HUES64 (cell line): ENCODE measurements at regions not wholly inside any gene's neighbourhood (a gene's known extent, or its start where the extent isn't known, plus 50 kb on each side); places are given as distances from the start of the nearest gene placed in this dataset.

ENCODE experiments used
- H3K27ac ChIP-seq: 2 replicates; pipeline ENCODE4 v1.7.0; 2013; ENCODE audit warnings: low read depth, low read length, inconsistent platforms
- H3K27me3 ChIP-seq: 2 replicates; pipeline ENCODE4 v1.6.1; 2013; ENCODE audit warnings: mild to moderate bottlenecking, low read length; ENCODE audit not compliant: insufficient read depth
- H3K36me3 ChIP-seq: 2 replicates; pipeline ENCODE4 v1.6.1; 2013; ENCODE audit warnings: mild to moderate bottlenecking, low read length; ENCODE audit not compliant: insufficient read depth
- H3K4me1 ChIP-seq: 2 replicates; pipeline ENCODE4 v1.6.1; 2013; ENCODE audit warnings: mild to moderate bottlenecking, low read length, moderate library complexity; ENCODE audit not compliant: insufficient read depth
- H3K4me3 ChIP-seq: 2 replicates; pipeline ENCODE4 v1.5.1; 2013; ENCODE audit warnings: mild to moderate bottlenecking, low read length, moderate library complexity
- H3K9ac ChIP-seq: 2 replicates; pipeline ENCODE4 v1.6.1; 2013; ENCODE audit warnings: mild to moderate bottlenecking, low read depth, low read length
- H3K9me3 ChIP-seq: 2 replicates; pipeline ENCODE4 v1.6.1; 2013; ENCODE audit warnings: low read depth, low read length; ENCODE audit not compliant: insufficient read depth
- WGBS: fragments of 150-250, 120-280 bp; methylation state at CpG from one replicate; pipeline ENCODE4 v1.1.7; 2013; ENCODE audit warnings: missing lambda C conversion rate; 5-methylcytosine and 5-hydroxymethylcytosine counted together

GRCh38 chr3:147195887-147196286 lies 210.5 kb downstream of the ZIC4 start:
- Histone ChIP-seq H3K27ac (no peak overlapping the region), H3K4me1 (no peaks in the 10 kb centered on the region), H3K27me3 (no peaks in the 10 kb centered on the region), H3K9ac (no peak overlapping the region), H3K4me3 (no peak overlapping the region), H3K36me3 (no peaks in the 10 kb centered on the region), H3K9me3 (peaks cover 3% of the 10 kb centered on the region; the same call in 1 of the 2 replicates)

GRCh38 chr3:147191795-147192385 lies 214.5 kb downstream of the ZIC4 start:
- Histone ChIP-seq H3K36me3 (no peaks in the 10 kb centered on the region), H3K27ac (no peak overlapping the region), H3K4me3 (no peak overlapping the region), H3K27me3 (no peaks in the 10 kb centered on the region), H3K9me3 (peaks cover 6% of the 10 kb centered on the region; the same call in 1 of the 2 replicates), H3K9ac (no peak overlapping the region), H3K4me1 (no peaks in the 10 kb centered on the region)
- WGBS, result 71% methylated on average over 2 of the region's 2 CpGs

GRCh38 chr3:147189016-147189415 lies 217.3 kb downstream of the ZIC4 start:
- 63% methylated on average over 3 of the region's 3 CpGs for WGBS

GRCh38 chr3:147187687-147188086 lies 218.7 kb downstream of the ZIC4 start:
- H3K9ac ChIP-seq, result no peak overlapping the region

More at GRCh38 chr3:147189016-147189415, 217.3 kb downstream of the ZIC4 start:
- no peaks in the 10 kb centered on the region for H3K36me3 ChIP-seq
- no peaks in the 10 kb centered on the region for H3K4me1 ChIP-seq
- H3K27me3 ChIP-seq, result no peaks in the 10 kb centered on the region
- H3K9me3 ChIP-seq, result peaks cover 6% of the 10 kb centered on the region; the same call in 1 of the 2 replicates
- H3K27ac ChIP-seq, result no peak overlapping the region
- H3K4me3 ChIP-seq, result no peak overlapping the region
- no peak overlapping the region for H3K9ac ChIP-seq

DNA sequence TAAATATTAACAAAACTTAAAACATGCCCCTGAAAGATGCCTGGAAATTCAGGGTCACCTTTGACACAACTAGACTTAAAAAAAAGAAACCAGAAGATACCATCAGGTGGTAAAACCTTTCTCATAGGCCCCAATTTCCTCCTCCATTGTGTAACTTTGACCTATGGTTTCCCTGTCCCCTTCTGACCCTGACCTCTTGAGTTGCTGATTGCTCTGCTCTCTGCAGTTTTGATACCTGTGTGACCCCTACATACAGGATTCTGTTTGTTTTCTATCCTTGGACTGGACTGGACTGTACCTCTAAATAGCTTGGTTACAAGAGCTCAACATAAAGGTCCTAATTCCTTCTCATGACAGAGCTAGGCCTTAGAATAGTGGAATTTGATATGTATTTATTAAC lies 220.6 kb downstream of the ZIC4 start:
- Histone ChIP-seq H3K36me3 (no peaks in the 10 kb centered on the region), H3K9me3 (0 out of 2 replicates have a peak, but pooled peaks cover 2% of the 10 kb centered on the region), H3K4me1 (no peaks in the 10 kb centered on the region), H3K9ac (no peak overlapping the region), H3K4me3 (no peak overlapping the region), H3K27ac (no peak overlapping the region), H3K27me3 (no peaks in the 10 kb centered on the region)

More at GRCh38 chr3:147187687-147188086, 218.7 kb downstream of the ZIC4 start:
- H3K36me3 ChIP-seq, result no peaks in the 10 kb centered on the region
- no peaks in the 10 kb centered on the region for H3K4me1 ChIP-seq
- H3K27ac ChIP-seq, result no peak overlapping the region
- peaks cover 6% of the 10 kb centered on the region; the same call in 1 of the 2 replicates for H3K9me3 ChIP-seq
- no peak overlapping the region for H3K4me3 ChIP-seq
- WGBS, result 90% methylated on average over 3 of the region's 3 CpGs
- no peaks in the 10 kb centered on the region for H3K27me3 ChIP-seq

DNA sequence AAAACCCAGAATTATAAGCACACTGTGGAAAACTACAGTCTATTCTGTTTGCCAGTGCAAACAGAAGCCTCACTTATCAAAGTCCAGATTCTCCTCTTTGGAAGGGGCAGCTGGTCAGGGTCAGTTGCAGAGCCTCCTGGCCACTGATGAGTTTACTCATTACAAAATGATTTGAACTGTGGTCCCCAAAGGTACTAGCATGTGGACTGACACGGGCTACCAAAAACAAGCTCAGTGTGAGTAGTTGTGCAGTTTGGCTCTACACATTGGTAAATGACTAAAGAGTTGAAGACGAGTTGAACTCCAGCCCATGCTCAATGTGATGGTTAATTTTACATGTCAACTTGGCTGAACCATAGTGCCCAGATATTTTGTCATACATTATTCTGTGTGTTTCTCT lies 221.5 kb downstream of the ZIC4 start:
- WGBS, result 85% methylated on average over 2 of the region's 2 CpGs
- no peaks in the 10 kb centered on the region for H3K4me1 ChIP-seq

DNA sequence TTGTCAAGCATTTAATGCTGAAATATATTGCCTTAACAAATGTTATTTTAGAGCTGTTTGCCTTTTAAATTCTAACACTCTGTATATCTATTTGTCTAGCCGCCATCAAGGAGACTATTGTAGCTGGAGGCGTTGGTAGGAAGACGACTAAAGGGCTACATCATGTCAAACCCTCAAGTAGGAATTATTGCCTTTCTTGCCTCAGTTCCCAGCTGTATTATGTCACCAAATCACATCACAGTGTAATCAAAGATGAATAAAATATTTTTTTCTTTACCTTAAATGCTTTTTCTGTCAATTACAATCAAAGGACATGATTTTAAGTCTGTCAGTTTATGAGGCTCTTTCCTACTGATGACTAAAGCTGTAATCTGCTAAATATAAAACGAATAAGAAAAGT lies 233.1 kb downstream of the ZIC4 start:
- H3K4me3 ChIP-seq, result no peak overlapping the region
- no peak overlapping the region for H3K9ac ChIP-seq
- no peaks in the 10 kb centered on the region for H3K27me3 ChIP-seq
- H3K36me3 ChIP-seq, result no peaks in the 10 kb centered on the region
- H3K27ac ChIP-seq, result no peak overlapping the region
- WGBS, result 95% methylated on average over 4 of the region's 4 CpGs
- H3K9me3 ChIP-seq, result no peaks in the 10 kb centered on the region
- H3K4me1 ChIP-seq, result no peaks in the 10 kb centered on the region

More for the DNA sequence above, 221.5 kb downstream of the ZIC4 start:
- Histone ChIP-seq H3K9me3 (no peaks in the 10 kb centered on the region), H3K27ac (no peak overlapping the region), H3K27me3 (no peaks in the 10 kb centered on the region), H3K4me3 (no peak overlapping the region), H3K36me3 (no peaks in the 10 kb centered on the region), H3K9ac (no peak overlapping the region)

DNA sequence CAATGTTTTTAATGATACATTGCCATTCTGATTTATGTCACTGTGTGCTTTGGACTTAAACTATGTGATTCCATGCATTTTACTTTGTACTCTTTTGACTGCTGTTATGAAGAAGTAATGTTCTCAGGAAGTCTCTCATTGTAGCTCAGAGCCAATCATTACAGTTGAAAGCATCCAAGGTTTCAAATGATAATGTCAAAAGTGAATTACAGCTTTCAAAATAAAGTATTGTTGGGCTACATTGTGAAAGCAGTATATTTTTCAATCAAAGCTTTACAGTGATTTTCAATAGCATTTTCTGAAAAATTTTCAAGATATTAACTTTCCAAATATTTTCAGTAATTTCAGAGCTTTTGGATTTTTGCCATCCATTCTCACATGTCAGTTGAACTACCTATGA lies 243.6 kb downstream of the ZIC4 start:
- Histone ChIP-seq H3K4me1 (peaks cover 7% of the 10 kb centered on the region; the same call in 1 of the 2 replicates), H3K27ac (no peak overlapping the region), H3K36me3 (no peaks in the 10 kb centered on the region), H3K4me3 (no peak overlapping the region), H3K9ac (no peak overlapping the region), H3K9me3 (no peaks in the 10 kb centered on the region), H3K27me3 (no peaks in the 10 kb centered on the region)

- Histone ChIP-seq H3K27me3 (no peaks in the 10 kb centered on the region), H3K9ac (no peak overlapping the region), H3K4me3 (no peak overlapping the region), H3K9me3 (no peaks in the 10 kb centered on the region), H3K27ac (no peak overlapping the region), H3K4me1 (peaks cover 7% of the 10 kb centered on the region; the same call in 1 of the 2 replicates), H3K36me3 (no peaks in the 10 kb centered on the region)
- WGBS, result 72% methylated on average over 3 of the region's 3 CpGs
Observed at GRCh38 chr3:147161833-147162232, 244.5 kb downstream of the ZIC4 start.

DNA sequence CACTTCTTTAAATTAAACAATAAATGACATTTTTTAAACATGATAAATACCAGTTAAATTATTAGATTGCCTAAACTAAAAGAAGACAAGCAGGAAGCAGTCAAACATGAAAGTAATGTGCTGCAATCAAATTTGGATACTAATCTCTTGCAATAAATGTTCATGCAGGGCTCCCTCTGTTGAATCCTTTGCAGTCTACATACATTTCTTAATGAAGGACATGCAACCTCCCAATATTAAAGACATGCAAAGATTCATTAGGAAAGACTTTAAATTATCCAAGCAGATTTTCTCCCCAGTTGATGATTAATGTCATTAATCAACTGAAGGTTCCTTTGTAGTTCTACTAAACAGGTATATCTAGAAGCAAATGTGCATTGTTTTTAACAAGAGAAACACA lies 245.4 kb downstream of the ZIC4 start:
- H3K9ac ChIP-seq, result no peak overlapping the region
- H3K4me1 ChIP-seq, result peaks cover 7% of the 10 kb centered on the region; the same call in 1 of the 2 replicates
- H3K27ac ChIP-seq, result no peak overlapping the region
- no peaks in the 10 kb centered on the region for H3K9me3 ChIP-seq
- H3K27me3 ChIP-seq, result no peaks in the 10 kb centered on the region
- H3K36me3 ChIP-seq, result no peaks in the 10 kb centered on the region
- H3K4me3 ChIP-seq, result no peak overlapping the region

DNA sequence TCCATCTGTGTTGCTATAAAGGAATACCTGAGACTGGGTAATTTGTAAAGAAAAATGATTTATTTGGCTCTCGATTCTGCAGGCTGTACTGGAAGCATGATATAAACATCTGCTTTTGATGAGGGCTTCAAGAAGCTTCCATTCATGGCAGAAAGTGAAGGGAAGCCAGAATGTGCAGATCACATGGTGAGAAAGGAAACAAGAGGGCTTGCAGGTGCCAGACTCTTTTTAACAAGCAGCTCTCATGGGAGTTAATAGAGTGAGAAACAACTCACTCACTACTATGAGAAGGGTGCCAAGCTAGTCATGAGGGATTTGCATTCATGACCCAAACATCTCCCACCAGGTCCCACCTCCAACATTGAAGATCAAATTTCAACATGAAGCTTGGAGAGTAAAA lies 247.2 kb downstream of the ZIC4 start:
- H3K27me3 ChIP-seq, result no peaks in the 10 kb centered on the region
- H3K9me3 ChIP-seq, result no peaks in the 10 kb centered on the region
- no peak overlapping the region for H3K4me3 ChIP-seq
- no peak overlapping the region for H3K9ac ChIP-seq
- H3K36me3 ChIP-seq, result no peaks in the 10 kb centered on the region
- WGBS, result 91% methylated on average over 1 of the region's 1 CpG
- no peak overlapping the region for H3K27ac ChIP-seq
- peaks cover 7% of the 10 kb centered on the region; the same call in 1 of the 2 replicates for H3K4me1 ChIP-seq

DNA sequence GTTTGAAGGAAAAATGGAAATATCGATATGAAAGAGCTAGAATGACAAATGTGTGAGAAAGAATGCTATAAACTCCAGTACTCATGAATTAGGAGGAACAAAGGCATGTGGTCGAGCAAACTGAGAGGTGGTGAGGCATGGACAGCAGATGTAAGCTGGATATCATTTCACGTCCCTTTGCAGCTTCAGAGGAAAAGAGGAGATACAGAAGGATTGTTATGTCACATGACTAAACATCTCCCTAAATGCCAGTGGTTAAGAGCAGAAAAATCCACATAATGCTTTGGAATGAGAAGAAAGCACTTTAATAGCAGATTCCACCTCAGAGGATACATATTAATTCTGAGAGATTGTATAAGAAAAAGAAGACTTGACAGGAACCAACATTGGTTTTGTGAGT lies 248.7 kb downstream of the ZIC4 start:
- H3K9ac ChIP-seq, result no peak overlapping the region
- H3K27me3 ChIP-seq, result no peaks in the 10 kb centered on the region
- H3K27ac ChIP-seq, result no peak overlapping the region
- H3K4me3 ChIP-seq, result no peak overlapping the region
- no peaks in the 10 kb centered on the region for H3K36me3 ChIP-seq
- H3K9me3 ChIP-seq, result peaks cover 8% of the 10 kb centered on the region; the same call in 1 of the 2 replicates
- H3K4me1 ChIP-seq, result peaks cover 7% of the 10 kb centered on the region; the same call in 1 of the 2 replicates
- WGBS, result 90% methylated on average over 3 of the region's 3 CpGs
